ENCODE measurements at regions not wholly inside any gene's neighbourhood (a gene's known extent, or its start where the extent isn't known, plus 50 kb on each side); places are given as distances from the start of the nearest gene placed in this dataset.

- TF ChIP-seq, protein P1, sequence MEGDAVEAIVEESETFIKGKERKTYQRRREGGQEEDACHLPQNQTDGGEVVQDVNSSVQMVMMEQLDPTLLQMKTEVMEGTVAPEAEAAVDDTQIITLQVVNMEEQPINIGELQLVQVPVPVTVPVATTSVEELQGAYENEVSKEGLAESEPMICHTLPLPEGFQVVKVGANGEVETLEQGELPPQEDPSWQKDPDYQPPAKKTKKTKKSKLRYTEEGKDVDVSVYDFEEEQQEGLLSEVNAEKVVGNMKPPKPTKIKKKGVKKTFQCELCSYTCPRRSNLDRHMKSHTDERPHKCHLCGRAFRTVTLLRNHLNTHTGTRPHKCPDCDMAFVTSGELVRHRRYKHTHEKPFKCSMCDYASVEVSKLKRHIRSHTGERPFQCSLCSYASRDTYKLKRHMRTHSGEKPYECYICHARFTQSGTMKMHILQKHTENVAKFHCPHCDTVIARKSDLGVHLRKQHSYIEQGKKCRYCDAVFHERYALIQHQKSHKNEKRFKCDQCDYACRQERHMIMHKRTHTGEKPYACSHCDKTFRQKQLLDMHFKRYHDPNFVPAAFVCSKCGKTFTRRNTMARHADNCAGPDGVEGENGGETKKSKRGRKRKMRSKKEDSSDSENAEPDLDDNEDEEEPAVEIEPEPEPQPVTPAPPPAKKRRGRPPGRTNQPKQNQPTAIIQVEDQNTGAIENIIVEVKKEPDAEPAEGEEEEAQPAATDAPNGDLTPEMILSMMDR (IDR thresholded peaks at IDR 0.05; ENCODE audit: insufficient read depth, low read length, poor library complexity, severe bottlenecking): no peak
- no peak for TF ChIP-seq EZH2phosphoT487 (conservative IDR thresholded peaks at IDR 0.05; ENCODE audit: low read length)
Measured at GRCh38 chr4:84381759-84382158, 117.3 kb downstream of the NKX6-1 start.

All from SU-DHL-6 (cell line).